ENCODE measurements at regions not wholly inside any gene's neighbourhood (a gene's known extent, or its start where the extent isn't known, plus 50 kb on each side); places are given as distances from the start of the nearest gene placed in this dataset.
"Not testable (repeated sequence)": the region's sequence is repeated elsewhere in the genome, so short reads cannot be mapped to it uniquely, and the experiment has no call there.

GRCh38 chr3:64365877-64366276 lies 140.6 kb upstream of the PRICKLE2 start:
- DNase-seq (ENCODE audit: low spot score) = no peak
- Histone ChIP-seq H3K9me3 (ENCODE audit: low read depth) (no peaks in the 10 kb centered on the region), H3K4me3 (no peak overlapping the region), H4K20me1 (ENCODE audit: low read depth) (no peaks in the 10 kb centered on the region), H3K27me3 (no peaks in the 10 kb centered on the region), H3K9ac (no peak overlapping the region), H3K27ac (no peak overlapping the region), H3K79me2 (ENCODE audit: low read depth) (no peaks in the 10 kb centered on the region), H3F3A (ENCODE audit: low read depth) (no peaks in the 10 kb centered on the region), H3K4me2 (no peak overlapping the region), H3K36me3 (no peaks in the 10 kb centered on the region), H3K4me1 (no peaks in the 10 kb centered on the region), H2AFZ (replicated peaks) (no peak overlapping the region)
- TF ChIP-seq EZH2phosphoT487 (IDR thresholded peaks at IDR 0.05) = no peak
- no peak for TF ChIP-seq CTCF (IDR thresholded peaks at IDR 0.05)
- no peak for TF ChIP-seq EZH2 (IDR thresholded peaks at IDR 0.05)
- H3K4me1 Mint-ChIP-seq = peaks cover 3% of the 10 kb centered on the region
- H3K9me3 Mint-ChIP-seq = no peaks in the 10 kb centered on the region
- H3K4me3 Mint-ChIP-seq = no peak overlapping the region
- no peak overlapping the region for H3K27ac Mint-ChIP-seq
- peaks cover 2% of the 10 kb centered on the region for H3K27me3 Mint-ChIP-seq (ENCODE audit: insufficient read depth, low read depth)
- no peaks in the 10 kb centered on the region for H3K36me3 Mint-ChIP-seq

GRCh38 chr3:64363842-64364241 lies 138.6 kb upstream of the PRICKLE2 start:
- no peaks in the 10 kb centered on the region for H3K9me3 ChIP-seq (ENCODE audit: low read depth)
- H3K27me3 ChIP-seq = no peaks in the 10 kb centered on the region
- peaks cover 11% of the 10 kb centered on the region for H3K4me1 ChIP-seq
- no peak overlapping the region for H3K9ac ChIP-seq
- no peak overlapping the region for H3K4me3 ChIP-seq
- no peaks in the 10 kb centered on the region for H3K36me3 Mint-ChIP-seq
- no peak overlapping the region for H3K4me3 Mint-ChIP-seq
- peaks cover 2% of the 10 kb centered on the region for H3K27me3 Mint-ChIP-seq (ENCODE audit: insufficient read depth, low read depth)
- no peak overlapping the region for H3K27ac ChIP-seq
- DNase-seq (ENCODE audit: low spot score) = no peak
- no peak overlapping the region for H3K4me2 ChIP-seq
- no peaks in the 10 kb centered on the region for H3K36me3 ChIP-seq
- H3F3A ChIP-seq (ENCODE audit: low read depth) = no peaks in the 10 kb centered on the region
- H3K79me2 ChIP-seq (ENCODE audit: low read depth) = no peaks in the 10 kb centered on the region
- H3K27ac Mint-ChIP-seq = no peak overlapping the region
- H2AFZ ChIP-seq (replicated peaks) = no peak overlapping the region
- no peaks in the 10 kb centered on the region for H4K20me1 ChIP-seq (ENCODE audit: low read depth)
- H3K4me1 Mint-ChIP-seq = peaks cover 6% of the 10 kb centered on the region
- no peaks in the 10 kb centered on the region for H3K9me3 Mint-ChIP-seq
- TF ChIP-seq CTCF (IDR thresholded peaks at IDR 0.05) = no peak
- TF ChIP-seq EZH2 (IDR thresholded peaks at IDR 0.05) = no peak
- TF ChIP-seq EZH2phosphoT487 (IDR thresholded peaks at IDR 0.05) = no peak

GRCh38 chr3:64361962-64362735 lies 136.9 kb upstream of the PRICKLE2 start:
- Mint-ChIP-seq H3K27me3 (ENCODE audit: insufficient read depth, low read depth) (peaks cover 2% of the 10 kb centered on the region), H3K4me3 (no peak overlapping the region), H3K9me3 (no peaks in the 10 kb centered on the region), H3K4me1 (peaks cover 7% of the 10 kb centered on the region), H3K36me3 (no peaks in the 10 kb centered on the region), H3K27ac (no peak overlapping the region)
- Histone ChIP-seq H3K4me3 (no peak overlapping the region), H3K9ac (no peak overlapping the region), H3K27ac (no peak overlapping the region), H3K4me1 (peaks cover 12% of the 10 kb centered on the region), H3K27me3 (no peaks in the 10 kb centered on the region), H3K9me3 (ENCODE audit: low read depth) (no peaks in the 10 kb centered on the region), H3K79me2 (ENCODE audit: low read depth) (no peaks in the 10 kb centered on the region), H2AFZ (replicated peaks) (no peak overlapping the region), H3F3A (ENCODE audit: low read depth) (no peaks in the 10 kb centered on the region), H3K36me3 (no peaks in the 10 kb centered on the region), H4K20me1 (ENCODE audit: low read depth) (no peaks in the 10 kb centered on the region), H3K4me2 (no peak overlapping the region)
- TF ChIP-seq EZH2phosphoT487 (IDR thresholded peaks at IDR 0.05) = no peak
- TF ChIP-seq CTCF (IDR thresholded peaks at IDR 0.05) = no peak
- TF ChIP-seq EZH2 (IDR thresholded peaks at IDR 0.05) = no peak
- DNase-seq (ENCODE audit: low spot score) = no peak

- not testable (repeated sequence) for H3K9ac ChIP-seq; H3K36me3 Mint-ChIP-seq; H3K27me3 ChIP-seq; H3K4me1 Mint-ChIP-seq; H4K20me1 ChIP-seq (ENCODE audit: low read depth); H3K27ac Mint-ChIP-seq; H3K79me2 ChIP-seq (ENCODE audit: low read depth); H3K4me3 Mint-ChIP-seq; H3K4me2 ChIP-seq; H3K36me3 ChIP-seq; H2AFZ ChIP-seq (replicated peaks); H3K4me3 ChIP-seq; H3K9me3 ChIP-seq (ENCODE audit: low read depth); H3K27ac ChIP-seq; H3K9me3 Mint-ChIP-seq; H3F3A ChIP-seq (ENCODE audit: low read depth); H3K27me3 Mint-ChIP-seq (ENCODE audit: insufficient read depth, low read depth); DNase-seq (ENCODE audit: low spot score)
- peaks cover 12% of the 10 kb centered on the region for H3K4me1 ChIP-seq
These were observed 135.8 kb upstream of the PRICKLE2 start for GRCh38 chr3:64361036-64361435.
